NCI-H774 (cell line): ENCODE measurements at regions not wholly inside any gene's neighbourhood (a gene's known extent, or its start where the extent isn't known, plus 50 kb on each side); places are given as distances from the start of the nearest gene placed in this dataset.

Experiments
- DNase-seq: peaks from one replicate; lab custom pipeline; 2025; lab: John Stamatoyannopoulos, UW

GRCh38 chr5:143497749-143498148 is 94.3 kb upstream of the NR3C1 start:
- DNase-seq, result no peak

- DNase-seq, result no peak
These were observed 93.5 kb upstream of the NR3C1 start for GRCh38 chr5:143496943-143497342.

- DNase-seq, result no peak
These were observed 92.4 kb upstream of the NR3C1 start for GRCh38 chr5:143495821-143496275.

- DNase-seq, result no peak
These were observed 91.6 kb upstream of the NR3C1 start for GRCh38 chr5:143495110-143495509.

GRCh38 chr5:143494595-143494994 is 91.1 kb upstream of the NR3C1 start:
- DNase-seq, result no peak

GRCh38 chr5:143494162-143494561 is 90.7 kb upstream of the NR3C1 start:
- no peak for DNase-seq

GRCh38 chr5:143492783-143493182 is 89.3 kb upstream of the NR3C1 start:
- no peak for DNase-seq

- DNase-seq, result no peak
These were observed 88.2 kb upstream of the NR3C1 start for GRCh38 chr5:143491646-143492045.

GRCh38 chr5:143488381-143488780 is 84.9 kb upstream of the NR3C1 start:
- no peak for DNase-seq

GRCh38 chr5:143484601-143485000 is 81.1 kb upstream of the NR3C1 start:
- DNase-seq, result no peak

- no peak for DNase-seq
These were observed 78.4 kb upstream of the NR3C1 start for GRCh38 chr5:143481697-143482531.

GRCh38 chr5:143480001-143480400 is 76.5 kb upstream of the NR3C1 start:
- DNase-seq, result no peak

- DNase-seq, result no peak
These were observed 75.9 kb upstream of the NR3C1 start for GRCh38 chr5:143479394-143479793.

GRCh38 chr5:143476601-143477211 is 73.2 kb upstream of the NR3C1 start:
- no peak for DNase-seq

- DNase-seq, result no peak
These were observed 71.1 kb upstream of the NR3C1 start for GRCh38 chr5:143474616-143475015.

GRCh38 chr5:143473481-143473880 is 70.0 kb upstream of the NR3C1 start:
- DNase-seq, result no peak

GRCh38 chr5:143472576-143472975 is 69.1 kb upstream of the NR3C1 start:
- no peak for DNase-seq

GRCh38 chr5:143471666-143472464 is 68.4 kb upstream of the NR3C1 start:
- no peak for DNase-seq

- DNase-seq, result no peak
These were observed 67.6 kb upstream of the NR3C1 start for GRCh38 chr5:143471041-143471509.

- DNase-seq, result no peak
These were observed 66.6 kb upstream of the NR3C1 start for GRCh38 chr5:143470120-143470519.

- DNase-seq, result no peak
These were observed 65.6 kb upstream of the NR3C1 start for GRCh38 chr5:143469125-143469524.

- DNase-seq, result no peak
These were observed 63.1 kb upstream of the NR3C1 start for GRCh38 chr5:143466632-143467031.
